MG63 (cell line): ENCODE measurements at regions not wholly inside any gene's neighbourhood (a gene's known extent, or its start where the extent isn't known, plus 50 kb on each side); places are given as distances from the start of the nearest gene placed in this dataset.

Source experiments
- DNase-seq: peaks from one replicate; pipeline ENCODE4 v3.0.0-alpha.2; 2020
- H3K27me3 ChIP-seq: fragments of 250-450 bp; sonication (Bioruptor Pico); 2 replicates; pipeline ENCODE4 v1.5.1; 2020; ENCODE audit warnings: mild to moderate bottlenecking, moderate library complexity
- H3K36me3 ChIP-seq: fragments of 250-450 bp; sonication (Bioruptor Pico); 2 replicates; pipeline ENCODE4 v1.5.1; 2020; ENCODE audit warnings: mild to moderate bottlenecking, moderate library complexity
- H3K4me3 ChIP-seq: fragments of 250-450 bp; sonication (Bioruptor Pico); 2 replicates; pipeline ENCODE4 v1.5.1; 2020; ENCODE audit warnings: mild to moderate bottlenecking, moderate library complexity
- H3K9me3 ChIP-seq: fragments of 250-450 bp; sonication (Bioruptor Pico); 2 replicates; pipeline ENCODE4 v1.5.1; 2020; ENCODE audit warnings: mild to moderate bottlenecking, moderate library complexity

- H3K27me3 ChIP-seq: no peaks in the 10 kb centered on the region
- H3K9me3 ChIP-seq: no peaks in the 10 kb centered on the region
- no peaks in the 10 kb centered on the region for H3K36me3 ChIP-seq
- H3K4me3 ChIP-seq: no peak overlapping the region
- no peak for DNase-seq
These were observed 1166.8 kb downstream of the MAT2B start for GRCh38 chr5:164672205-164672604.

- no peaks in the 10 kb centered on the region for H3K9me3 ChIP-seq
- DNase-seq: no peak
- no peaks in the 10 kb centered on the region for H3K36me3 ChIP-seq
- H3K4me3 ChIP-seq: no peak overlapping the region
- no peaks in the 10 kb centered on the region for H3K27me3 ChIP-seq
These were observed 1167.7 kb downstream of the MAT2B start for GRCh38 chr5:164672931-164673694.

GRCh38 chr5:164679461-164679860 is 1174.0 kb downstream of the MAT2B start:
- no peak for DNase-seq
- no peak overlapping the region for H3K4me3 ChIP-seq
- H3K36me3 ChIP-seq: no peaks in the 10 kb centered on the region
- no peaks in the 10 kb centered on the region for H3K27me3 ChIP-seq
- no peaks in the 10 kb centered on the region for H3K9me3 ChIP-seq

- no peak for DNase-seq
- H3K27me3 ChIP-seq: no peaks in the 10 kb centered on the region
- H3K9me3 ChIP-seq: no peaks in the 10 kb centered on the region
- no peaks in the 10 kb centered on the region for H3K36me3 ChIP-seq
- no peak overlapping the region for H3K4me3 ChIP-seq
These were observed 1174.8 kb downstream of the MAT2B start for GRCh38 chr5:164680216-164680615.

- DNase-seq: no peak
- H3K9me3 ChIP-seq: no peaks in the 10 kb centered on the region
- H3K36me3 ChIP-seq: no peaks in the 10 kb centered on the region
- no peak overlapping the region for H3K4me3 ChIP-seq
- H3K27me3 ChIP-seq: no peaks in the 10 kb centered on the region
These were observed 1175.5 kb downstream of the MAT2B start for GRCh38 chr5:164680812-164681520.

GRCh38 chr5:164687391-164687790 is 1182.0 kb downstream of the MAT2B start:
- Histone ChIP-seq H3K27me3 (no peaks in the 10 kb centered on the region), H3K4me3 (no peak overlapping the region), H3K36me3 (peaks cover 4% of the 10 kb centered on the region; the same call in 1 of the 2 replicates), H3K9me3 (no peaks in the 10 kb centered on the region)
- no peak for DNase-seq

GRCh38 chr5:164688437-164688836 is 1183.0 kb downstream of the MAT2B start:
- Histone ChIP-seq H3K36me3 (peaks cover 4% of the 10 kb centered on the region; the same call in 1 of the 2 replicates), H3K4me3 (no peak overlapping the region), H3K27me3 (no peaks in the 10 kb centered on the region), H3K9me3 (no peaks in the 10 kb centered on the region)
- DNase-seq: no peak

- DNase-seq: no peak
- no peak overlapping the region for H3K4me3 ChIP-seq
- H3K36me3 ChIP-seq: no peaks in the 10 kb centered on the region; the same call in 1 of the 2 replicates
- no peaks in the 10 kb centered on the region for H3K9me3 ChIP-seq
- no peaks in the 10 kb centered on the region for H3K27me3 ChIP-seq
These were observed 1203.4 kb downstream of the MAT2B start for GRCh38 chr5:164708831-164709230.

GRCh38 chr5:164713682-164714081 is 1208.3 kb downstream of the MAT2B start:
- Histone ChIP-seq H3K4me3 (no peak overlapping the region), H3K27me3 (no peaks in the 10 kb centered on the region), H3K9me3 (no peaks in the 10 kb centered on the region), H3K36me3 (peaks cover 4% of the 10 kb centered on the region; the same call in 1 of the 2 replicates)
- DNase-seq: no peak

GRCh38 chr5:164721116-164721515 is 1215.7 kb downstream of the MAT2B start:
- no peak for DNase-seq
- Histone ChIP-seq H3K9me3 (no peaks in the 10 kb centered on the region), H3K4me3 (no peak overlapping the region), H3K27me3 (no peaks in the 10 kb centered on the region), H3K36me3 (no peaks in the 10 kb centered on the region; the same call in 1 of the 2 replicates)

- DNase-seq: no peak
- H3K36me3 ChIP-seq: no peaks in the 10 kb centered on the region; the same call in 1 of the 2 replicates
- H3K4me3 ChIP-seq: no peak overlapping the region
- H3K9me3 ChIP-seq: no peaks in the 10 kb centered on the region
- H3K27me3 ChIP-seq: no peaks in the 10 kb centered on the region
These were observed 1216.2 kb downstream of the MAT2B start for GRCh38 chr5:164721656-164722055.

- Histone ChIP-seq H3K4me3 (no peak overlapping the region), H3K9me3 (no peaks in the 10 kb centered on the region), H3K27me3 (no peaks in the 10 kb centered on the region), H3K36me3 (no peaks in the 10 kb centered on the region; the same call in 1 of the 2 replicates)
- DNase-seq: no peak
These were observed 1217.3 kb downstream of the MAT2B start for GRCh38 chr5:164722702-164723101.

GRCh38 chr5:164727012-164727411 is 1221.6 kb downstream of the MAT2B start:
- no peaks in the 10 kb centered on the region; the same call in 1 of the 2 replicates for H3K36me3 ChIP-seq
- DNase-seq: no peak
- H3K4me3 ChIP-seq: no peak overlapping the region
- no peaks in the 10 kb centered on the region for H3K27me3 ChIP-seq
- H3K9me3 ChIP-seq: no peaks in the 10 kb centered on the region

- Histone ChIP-seq H3K27me3 (no peaks in the 10 kb centered on the region), H3K36me3 (no peaks in the 10 kb centered on the region; the same call in 1 of the 2 replicates), H3K4me3 (no peak overlapping the region), H3K9me3 (no peaks in the 10 kb centered on the region)
- DNase-seq: no peak
These were observed 1223.3 kb downstream of the MAT2B start for GRCh38 chr5:164728733-164729132.

- peaks cover 5% of the 10 kb centered on the region; the same call in 1 of the 2 replicates for H3K36me3 ChIP-seq
- H3K9me3 ChIP-seq: no peaks in the 10 kb centered on the region
- DNase-seq: no peak
- no peak overlapping the region for H3K4me3 ChIP-seq
- H3K27me3 ChIP-seq: no peaks in the 10 kb centered on the region
These were observed 1229.9 kb downstream of the MAT2B start for GRCh38 chr5:164735334-164735733.

- DNase-seq: no peak
- Histone ChIP-seq H3K9me3 (no peaks in the 10 kb centered on the region), H3K27me3 (no peaks in the 10 kb centered on the region), H3K4me3 (no peak overlapping the region), H3K36me3 (no peaks in the 10 kb centered on the region)
These were observed 1236.0 kb downstream of the MAT2B start for GRCh38 chr5:164741376-164741775.

GRCh38 chr5:164742025-164742424 is 1236.6 kb downstream of the MAT2B start:
- DNase-seq: no peak
- no peaks in the 10 kb centered on the region for H3K9me3 ChIP-seq
- H3K36me3 ChIP-seq: no peaks in the 10 kb centered on the region
- no peaks in the 10 kb centered on the region for H3K27me3 ChIP-seq
- H3K4me3 ChIP-seq: no peak overlapping the region

GRCh38 chr5:164746723-164747122 is 1241.3 kb downstream of the MAT2B start:
- Histone ChIP-seq H3K4me3 (no peak overlapping the region), H3K36me3 (no peaks in the 10 kb centered on the region), H3K27me3 (no peaks in the 10 kb centered on the region), H3K9me3 (no peaks in the 10 kb centered on the region)
- no peak for DNase-seq
